ENCODE measurements at regions not wholly inside any gene's neighbourhood (a gene's known extent, or its start where the extent isn't known, plus 50 kb on each side); places are given as distances from the start of the nearest gene placed in this dataset.
A peak's percentile ranks its signal among the peaks of the same experiment; 100 is the strongest.

GRCh38 chr17:72306037-72306436, 185.2 kb downstream of the SOX9 start:
- no peaks in the 10 kb centered on the region for H3K27me3 ChIP-seq (replicated peaks; ENCODE audit: control insufficient read depth, insufficient read depth, low read length)
- no peak for DNase-seq (ENCODE audit: extremely low read depth, insufficient read length)
- TF ChIP-seq, protein P1, sequence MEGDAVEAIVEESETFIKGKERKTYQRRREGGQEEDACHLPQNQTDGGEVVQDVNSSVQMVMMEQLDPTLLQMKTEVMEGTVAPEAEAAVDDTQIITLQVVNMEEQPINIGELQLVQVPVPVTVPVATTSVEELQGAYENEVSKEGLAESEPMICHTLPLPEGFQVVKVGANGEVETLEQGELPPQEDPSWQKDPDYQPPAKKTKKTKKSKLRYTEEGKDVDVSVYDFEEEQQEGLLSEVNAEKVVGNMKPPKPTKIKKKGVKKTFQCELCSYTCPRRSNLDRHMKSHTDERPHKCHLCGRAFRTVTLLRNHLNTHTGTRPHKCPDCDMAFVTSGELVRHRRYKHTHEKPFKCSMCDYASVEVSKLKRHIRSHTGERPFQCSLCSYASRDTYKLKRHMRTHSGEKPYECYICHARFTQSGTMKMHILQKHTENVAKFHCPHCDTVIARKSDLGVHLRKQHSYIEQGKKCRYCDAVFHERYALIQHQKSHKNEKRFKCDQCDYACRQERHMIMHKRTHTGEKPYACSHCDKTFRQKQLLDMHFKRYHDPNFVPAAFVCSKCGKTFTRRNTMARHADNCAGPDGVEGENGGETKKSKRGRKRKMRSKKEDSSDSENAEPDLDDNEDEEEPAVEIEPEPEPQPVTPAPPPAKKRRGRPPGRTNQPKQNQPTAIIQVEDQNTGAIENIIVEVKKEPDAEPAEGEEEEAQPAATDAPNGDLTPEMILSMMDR (IDR thresholded peaks at IDR 0.05; ENCODE audit: insufficient read depth, low read length, poor library complexity, severe bottlenecking) = no peak
- no peaks in the 10 kb centered on the region for H3K36me3 ChIP-seq (ENCODE audit: control insufficient read depth, insufficient read depth, low read length)
- H3K4me3 ChIP-seq (replicated peaks; ENCODE audit: low read depth, low read length) = no peak overlapping the region

DNA sequence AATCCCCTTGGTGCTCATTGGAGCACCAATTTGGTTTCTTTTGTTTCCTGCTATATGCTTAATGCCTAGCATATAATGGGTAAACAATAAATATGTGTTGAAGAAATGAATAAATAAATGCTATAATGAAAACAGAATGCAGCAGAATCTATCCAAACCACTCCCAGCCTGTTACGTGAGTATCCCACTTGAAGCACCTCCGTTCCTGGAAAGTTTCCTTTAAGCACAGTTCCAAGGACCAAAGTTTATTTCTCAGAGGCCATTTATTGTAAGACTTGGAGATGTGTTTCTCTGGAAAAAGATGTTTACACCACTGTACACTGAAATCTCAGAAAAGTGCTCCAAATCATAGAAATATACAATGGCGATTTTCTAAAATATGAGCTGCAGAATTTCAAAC, 187.0 kb downstream of the SOX9 start:
- no peak for DNase-seq (ENCODE audit: extremely low read depth, insufficient read length)
- TF ChIP-seq, protein P1 (IDR thresholded peaks at IDR 0.05; ENCODE audit: insufficient read depth, low read length, poor library complexity, severe bottlenecking) = no peak
- Histone ChIP-seq H3K27me3 (replicated peaks; ENCODE audit: control insufficient read depth, insufficient read depth, low read length) (no peaks in the 10 kb centered on the region), H3K36me3 (ENCODE audit: control insufficient read depth, insufficient read depth, low read length) (no peaks in the 10 kb centered on the region), H3K4me3 (replicated peaks; ENCODE audit: low read depth, low read length) (no peak overlapping the region)

- no peak overlapping the region for H3K4me3 ChIP-seq (replicated peaks; ENCODE audit: low read depth, low read length)
- TF ChIP-seq, protein P1 (IDR thresholded peaks at IDR 0.05; ENCODE audit: insufficient read depth, low read length, poor library complexity, severe bottlenecking) = no peak
- DNase-seq (ENCODE audit: extremely low read depth, insufficient read length) = peak; percentile 16
- H3K27me3 ChIP-seq (replicated peaks; ENCODE audit: control insufficient read depth, insufficient read depth, low read length) = no peaks in the 10 kb centered on the region
- H3K36me3 ChIP-seq (ENCODE audit: control insufficient read depth, insufficient read depth, low read length) = no peaks in the 10 kb centered on the region
These were observed 188.0 kb downstream of the SOX9 start for GRCh38 chr17:72308744-72309385.

GRCh38 chr17:72311004-72311403, 190.2 kb downstream of the SOX9 start:
- TF ChIP-seq, protein P1 (IDR thresholded peaks at IDR 0.05; ENCODE audit: insufficient read depth, low read length, poor library complexity, severe bottlenecking) = no peak
- H3K27me3 ChIP-seq (replicated peaks; ENCODE audit: control insufficient read depth, insufficient read depth, low read length) = no peaks in the 10 kb centered on the region
- peak; percentile 23 for DNase-seq (ENCODE audit: extremely low read depth, insufficient read length)
- H3K36me3 ChIP-seq (ENCODE audit: control insufficient read depth, insufficient read depth, low read length) = no peaks in the 10 kb centered on the region
- no peak overlapping the region for H3K4me3 ChIP-seq (replicated peaks; ENCODE audit: low read depth, low read length)

DNA sequence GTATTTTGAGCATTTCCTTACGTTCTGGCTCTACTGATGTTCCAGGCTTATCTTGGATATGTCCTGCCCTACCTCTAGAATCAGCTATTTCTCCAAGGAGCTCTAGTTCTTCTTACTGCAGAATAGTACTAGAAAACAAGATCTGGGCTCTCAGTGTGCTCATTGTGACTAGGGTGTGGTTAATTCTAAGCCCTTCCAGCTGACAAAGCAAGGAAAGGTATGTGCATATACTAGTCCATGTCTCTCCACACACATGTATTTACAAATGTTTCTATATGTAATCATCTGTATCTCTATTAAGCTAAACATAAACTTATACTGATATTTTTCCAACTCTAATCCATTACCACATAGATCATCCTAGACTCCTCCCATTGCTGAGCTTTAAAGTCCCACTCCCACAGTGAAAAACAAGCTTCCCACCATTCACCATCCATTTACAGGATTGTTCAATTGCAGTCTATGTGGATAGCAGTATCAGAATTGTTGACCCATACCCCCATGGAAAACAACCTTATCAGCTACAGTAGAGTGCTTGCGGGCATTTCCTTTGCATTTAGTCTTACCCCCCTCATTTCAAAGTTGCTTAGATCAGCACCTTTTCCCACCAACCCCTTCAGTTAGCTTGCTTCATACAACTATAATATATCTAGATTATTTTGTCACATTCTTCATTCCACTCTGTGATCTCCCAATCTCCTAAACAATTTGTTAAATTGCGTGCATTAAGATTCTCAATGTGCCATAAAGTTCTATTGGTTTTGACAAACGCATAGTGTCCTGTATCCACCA, 194.5 kb downstream of the SOX9 start:
- TF ChIP-seq, protein P1 (IDR thresholded peaks at IDR 0.05; ENCODE audit: insufficient read depth, low read length, poor library complexity, severe bottlenecking) = no peak
- no peak for DNase-seq (ENCODE audit: extremely low read depth, insufficient read length)
- Histone ChIP-seq H3K4me3 (replicated peaks; ENCODE audit: low read depth, low read length) (no peak overlapping the region), H3K27me3 (replicated peaks; ENCODE audit: control insufficient read depth, insufficient read depth, low read length) (no peaks in the 10 kb centered on the region), H3K36me3 (ENCODE audit: control insufficient read depth, insufficient read depth, low read length) (no peaks in the 10 kb centered on the region)

All from GM06990 (cell line).